Endothelial cell (in vitro differentiated cells): ENCODE measurements at regions not wholly inside any gene's neighbourhood (a gene's known extent, or its start where the extent isn't known, plus 50 kb on each side); places are given as distances from the start of the nearest gene placed in this dataset.

Experiments used
- DNase-seq: peaks from one replicate; pipeline ENCODE4 v3.0.0; 2021; ENCODE audit warnings: low spot score
- H3K27ac Mint-ChIP-seq: one replicate; pipeline ENCODE4 v1.8.0; 2021; ENCODE audit warnings: mixed read lengths, inconsistent platforms; ENCODE audit not compliant: unreplicated experiment
- H3K27me3 Mint-ChIP-seq: one replicate; pipeline ENCODE4 v1.8.0; 2021; ENCODE audit warnings: mild to moderate bottlenecking, moderate library complexity, mixed read lengths, inconsistent platforms; ENCODE audit not compliant: unreplicated experiment
- H3K36me3 Mint-ChIP-seq: one replicate; pipeline ENCODE4 v1.8.0; 2021; ENCODE audit warnings: mild to moderate bottlenecking, low read depth, mixed read lengths, inconsistent platforms; ENCODE audit not compliant: unreplicated experiment
- H3K4me1 Mint-ChIP-seq: one replicate; pipeline ENCODE4 v1.8.0; 2021; ENCODE audit warnings: mild to moderate bottlenecking, mixed read lengths, inconsistent platforms; ENCODE audit not compliant: unreplicated experiment
- H3K4me3 Mint-ChIP-seq: one replicate; pipeline ENCODE4 v1.8.0; 2021; ENCODE audit warnings: mild to moderate bottlenecking, mixed read lengths, inconsistent platforms; ENCODE audit not compliant: unreplicated experiment
- H3K9me3 Mint-ChIP-seq: one replicate; pipeline ENCODE4 v1.8.0; 2021; ENCODE audit warnings: mixed read lengths, inconsistent platforms; ENCODE audit not compliant: unreplicated experiment
- CTCF ChIP-seq: fragments of 200-600 bp; sonication (generic); IDR thresholded peaks from one replicate; pipeline ENCODE4 v1.5.0; 2021; ENCODE audit warnings: antibody characterized with exemption; ENCODE audit not compliant: unreplicated experiment

GRCh38 chr16:9238346-9238745, 146.9 kb downstream of the HAPSTR1 start:
- H3K9me3 Mint-ChIP-seq = no peaks in the 10 kb centered on the region
- no peak for TF ChIP-seq CTCF
- peaks cover 5% of the 10 kb centered on the region for H3K4me1 Mint-ChIP-seq

GRCh38 chr16:9241177-9241576, 149.7 kb downstream of the HAPSTR1 start:
- no peak overlapping the region for H3K27ac Mint-ChIP-seq
- no peak overlapping the region for H3K4me3 Mint-ChIP-seq
- no peak for DNase-seq
- no peak for TF ChIP-seq CTCF
- peaks cover 3% of the 10 kb centered on the region for H3K36me3 Mint-ChIP-seq
- no peaks in the 10 kb centered on the region for H3K9me3 Mint-ChIP-seq
- H3K27me3 Mint-ChIP-seq = no peaks in the 10 kb centered on the region
- H3K4me1 Mint-ChIP-seq = no peaks in the 10 kb centered on the region

More at GRCh38 chr16:9238346-9238745, 146.9 kb downstream of the HAPSTR1 start:
- Mint-ChIP-seq H3K36me3 (peaks cover 3% of the 10 kb centered on the region), H3K27me3 (no peaks in the 10 kb centered on the region), H3K27ac (no peak overlapping the region), H3K4me3 (no peak overlapping the region)
- DNase-seq = no peak

GRCh38 chr16:9248162-9248561, 156.7 kb downstream of the HAPSTR1 start:
- Mint-ChIP-seq H3K4me3 (no peak overlapping the region), H3K27ac (no peak overlapping the region), H3K36me3 (no peaks in the 10 kb centered on the region), H3K27me3 (peaks cover 2% of the 10 kb centered on the region), H3K9me3 (no peaks in the 10 kb centered on the region), H3K4me1 (no peaks in the 10 kb centered on the region)
- no peak for TF ChIP-seq CTCF
- DNase-seq = no peak

GRCh38 chr16:9249534-9249933, 158.1 kb downstream of the HAPSTR1 start:
- H3K9me3 Mint-ChIP-seq = no peaks in the 10 kb centered on the region
- TF ChIP-seq CTCF = no peak
- DNase-seq = no peak
- no peak overlapping the region for H3K27ac Mint-ChIP-seq
- H3K36me3 Mint-ChIP-seq = no peaks in the 10 kb centered on the region
- no peaks in the 10 kb centered on the region for H3K4me1 Mint-ChIP-seq
- H3K4me3 Mint-ChIP-seq = no peak overlapping the region
- H3K27me3 Mint-ChIP-seq = peaks cover 2% of the 10 kb centered on the region

GRCh38 chr16:9251026-9251425, 159.6 kb downstream of the HAPSTR1 start:
- Mint-ChIP-seq H3K4me3 (no peak overlapping the region), H3K27ac (no peak overlapping the region), H3K9me3 (no peaks in the 10 kb centered on the region), H3K27me3 (peaks cover 2% of the 10 kb centered on the region), H3K4me1 (no peaks in the 10 kb centered on the region), H3K36me3 (no peaks in the 10 kb centered on the region)
- DNase-seq = no peak
- TF ChIP-seq CTCF = no peak
